PC-9 (cell line): ENCODE measurements at regions not wholly inside any gene's neighbourhood (a gene's known extent, or its start where the extent isn't known, plus 50 kb on each side); places are given as distances from the start of the nearest gene placed in this dataset.

Source experiments
- BruUV-seq: library from RNA; stranded (reverse); fragments of 400-500 nt; replicated peaks from 2 replicates; lab custom pipeline; 2021; lab: Mats Ljungman, UMichigan
- CTCF ChIA-PET: fragments of 300-600 bp; sonication (Branson Sonifier 250); formaldehyde crosslinking; loops from one replicate; lab custom pipeline; 2022; ENCODE audit warnings: antibody characterized with exemption; lab: Charles Lee
- POLR2A ChIA-PET: fragments of 300-600 bp; sonication (Branson Sonifier 250); formaldehyde crosslinking; loops from one replicate; lab custom pipeline; 2022; ENCODE audit warnings: antibody characterized with exemption; ENCODE audit not compliant: unreplicated experiment; lab: Charles Lee
- DNase-seq, 2 experiments: peaks; one replicate each; pipeline versions ENCODE4 v3.0.0 to v3.0.0-alpha.2; 2015 to 2022; ENCODE audit warnings: mixed read lengths in 1 of 2
- H2AFZ ChIP-seq: fragments of 200-600 bp; sonication (generic); 2 replicates; pipeline ENCODE4 v1.8.1; 2017; ENCODE audit warnings: antibody characterized with exemption
- H3F3A ChIP-seq: fragments of 200-600 bp; sonication (generic); 2 replicates; pipeline ENCODE4 v1.8.1; 2017; ENCODE audit warnings: antibody characterized with exemption, mild to moderate bottlenecking, low read depth; ENCODE audit not compliant: insufficient read depth
- H3K27ac ChIP-seq: fragments of 200-600 bp; sonication (generic); 2 replicates; pipeline ENCODE4 v1.6.1; 2016; ENCODE audit warnings: mixed run types
- H3K27me3 ChIP-seq: fragments of 200-600 bp; sonication (generic); 2 replicates; pipeline ENCODE4 v1.6.1; 2016; ENCODE audit warnings: low read depth, mixed run types; ENCODE audit not compliant: insufficient read depth
- H3K36me3 ChIP-seq: fragments of 200-600 bp; sonication (generic); 2 replicates; pipeline ENCODE4 v1.6.1; 2016; ENCODE audit warnings: low read depth, mixed run types
- H3K4me1 ChIP-seq: fragments of 200-600 bp; sonication (generic); replicated peaks from 2 replicates; pipeline ENCODE4 v1.6.1; 2016; ENCODE audit warnings: mixed run types; ENCODE audit not compliant: insufficient read depth
- H3K4me2 ChIP-seq: fragments of 200-600 bp; sonication (generic); 2 replicates; pipeline ENCODE4 v1.6.1; 2017; ENCODE audit warnings: mixed run types
- H3K4me3 ChIP-seq: fragments of 200-600 bp; sonication (generic); 2 replicates; pipeline ENCODE4 v1.6.1; 2016; ENCODE audit warnings: mixed run types
- H3K79me2 ChIP-seq: fragments of 200-600 bp; sonication (generic); 2 replicates; pipeline ENCODE4 v1.6.1; 2017; ENCODE audit warnings: low read depth, mixed run types
- H3K9me2 ChIP-seq: fragments of 200-600 bp; sonication (generic); 2 replicates; pipeline ENCODE4 v1.8.1; 2017; ENCODE audit warnings: mild to moderate bottlenecking; ENCODE audit not compliant: insufficient read depth
- H3K9me3 ChIP-seq: fragments of 200-600 bp; sonication (generic); 2 replicates; pipeline ENCODE4 v1.8.1; 2016; ENCODE audit warnings: low read depth; ENCODE audit not compliant: insufficient read depth
- H4K20me1 ChIP-seq: fragments of 200-600 bp; sonication (generic); 2 replicates; pipeline ENCODE4 v1.8.1; 2017; ENCODE audit not compliant: insufficient read depth
- EZH2 ChIP-seq: fragments of 200-600 bp; sonication (generic); IDR thresholded peaks from 2 replicates; pipeline ENCODE4 v1.8.0; 2017; ENCODE audit warnings: antibody characterized with exemption, low read depth
- intact Hi-C: fragments of 100-400 bp; cut with micrococcal nuclease; formaldehyde crosslinking; loops from one replicate; pipeline ENCODE4 v1.10.0; 2022; ENCODE audit not compliant: unreplicated experiment
- TF ChIP-seq, protein P1 (sequence below): fragments of 200-600 bp; sonication (generic); conservative IDR thresholded peaks from 2 replicates; pipeline ENCODE4 v1.6.1; 2017; ENCODE audit warnings: mixed run types, antibody characterized with exemption, mild to moderate bottlenecking, moderate library complexity

GRCh38 chr14:41957459-41957858 lies 350.8 kb downstream of the LRFN5 start:
- no peak for DNase-seq
- no peak for TF ChIP-seq EZH2
- TF ChIP-seq, protein P1, sequence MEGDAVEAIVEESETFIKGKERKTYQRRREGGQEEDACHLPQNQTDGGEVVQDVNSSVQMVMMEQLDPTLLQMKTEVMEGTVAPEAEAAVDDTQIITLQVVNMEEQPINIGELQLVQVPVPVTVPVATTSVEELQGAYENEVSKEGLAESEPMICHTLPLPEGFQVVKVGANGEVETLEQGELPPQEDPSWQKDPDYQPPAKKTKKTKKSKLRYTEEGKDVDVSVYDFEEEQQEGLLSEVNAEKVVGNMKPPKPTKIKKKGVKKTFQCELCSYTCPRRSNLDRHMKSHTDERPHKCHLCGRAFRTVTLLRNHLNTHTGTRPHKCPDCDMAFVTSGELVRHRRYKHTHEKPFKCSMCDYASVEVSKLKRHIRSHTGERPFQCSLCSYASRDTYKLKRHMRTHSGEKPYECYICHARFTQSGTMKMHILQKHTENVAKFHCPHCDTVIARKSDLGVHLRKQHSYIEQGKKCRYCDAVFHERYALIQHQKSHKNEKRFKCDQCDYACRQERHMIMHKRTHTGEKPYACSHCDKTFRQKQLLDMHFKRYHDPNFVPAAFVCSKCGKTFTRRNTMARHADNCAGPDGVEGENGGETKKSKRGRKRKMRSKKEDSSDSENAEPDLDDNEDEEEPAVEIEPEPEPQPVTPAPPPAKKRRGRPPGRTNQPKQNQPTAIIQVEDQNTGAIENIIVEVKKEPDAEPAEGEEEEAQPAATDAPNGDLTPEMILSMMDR, result no peak
- CTCF ChIA-PET, result no interaction called here
- no peaks in the 10 kb centered on the region for H3K36me3 ChIP-seq
- H3K9me2 ChIP-seq, result no peaks in the 10 kb centered on the region
- POLR2A ChIA-PET, result no interaction called here
- H3K27me3 ChIP-seq, result no peaks in the 10 kb centered on the region
- H3K4me3 ChIP-seq, result no peak overlapping the region
- no peaks in the 10 kb centered on the region for H3K4me1 ChIP-seq
- no peaks in the 10 kb centered on the region for H3K9me3 ChIP-seq
- H3K79me2 ChIP-seq, result no peaks in the 10 kb centered on the region
- H2AFZ ChIP-seq, result no peak overlapping the region
- no peak overlapping the region for H3K27ac ChIP-seq
- no peak overlapping the region for H3K4me2 ChIP-seq
- no TSS peak for BruUV-seq
- H3F3A ChIP-seq, result no peaks in the 10 kb centered on the region
- intact Hi-C loops, result no loop called here
- no peaks in the 10 kb centered on the region for H4K20me1 ChIP-seq
